HG02938 (cell line): ENCODE measurements at regions not wholly inside any gene's neighbourhood (a gene's known extent, or its start where the extent isn't known, plus 50 kb on each side); places are given as distances from the start of the nearest gene placed in this dataset.
"Not testable (repeated sequence)": the region's sequence is repeated elsewhere in the genome, so short reads cannot be mapped to it uniquely, and the experiment has no call there.

Experiments used
- ATAC-seq: cut with Tn5 transposase; IDR thresholded peaks from one replicate; pipeline ENCODE4 v1.9.1; 2021; ENCODE audit warnings: mild to moderate bottlenecking, moderate library complexity; ENCODE audit not compliant: unreplicated experiment

- peak; percentile 45 for ATAC-seq
Measured at GRCh38 chr3:144431134-144431533, 459.5 kb downstream of the DIPK2A start.

GRCh38 chr3:144433006-144433405 lies 461.4 kb downstream of the DIPK2A start:
- no peak for ATAC-seq

- peak; percentile 48 for ATAC-seq
Measured at GRCh38 chr3:144437989-144438388, 466.4 kb downstream of the DIPK2A start.

- ATAC-seq: no peak
Measured at GRCh38 chr3:144444061-144444460, 472.4 kb downstream of the DIPK2A start.

- ATAC-seq: no peak
Measured at GRCh38 chr3:144444546-144444945, 472.9 kb downstream of the DIPK2A start.

GRCh38 chr3:144455841-144456440 lies 484.3 kb downstream of the DIPK2A start:
- no peak for ATAC-seq

- ATAC-seq: no peak
Measured at GRCh38 chr3:144457758-144458157, 486.1 kb downstream of the DIPK2A start.

- no peak for ATAC-seq
Measured at GRCh38 chr3:144458283-144458682, 486.7 kb downstream of the DIPK2A start.

- ATAC-seq: no peak
Measured at GRCh38 chr3:144462337-144462736, 490.7 kb downstream of the DIPK2A start.

- no peak for ATAC-seq
Measured at GRCh38 chr3:144463911-144464310, 492.3 kb downstream of the DIPK2A start.

- ATAC-seq: no peak
Measured at GRCh38 chr3:144466114-144466513, 494.5 kb downstream of the DIPK2A start.

GRCh38 chr3:144466540-144466939 lies 494.9 kb downstream of the DIPK2A start:
- ATAC-seq: no peak

- ATAC-seq: no peak
Measured at GRCh38 chr3:144470666-144471065, 499.0 kb downstream of the DIPK2A start.

- no peak for ATAC-seq
Measured at GRCh38 chr3:144477593-144477992, 506.0 kb downstream of the DIPK2A start.

- ATAC-seq: no peak
Measured at GRCh38 chr3:144480416-144480919, 508.8 kb downstream of the DIPK2A start.

- ATAC-seq: no peak
Measured at GRCh38 chr3:144482876-144483275, 511.3 kb downstream of the DIPK2A start.

GRCh38 chr3:144487011-144487410 lies 515.4 kb downstream of the DIPK2A start:
- ATAC-seq: no peak

- no peak for ATAC-seq
Measured at GRCh38 chr3:144488927-144489326, 517.3 kb downstream of the DIPK2A start.

GRCh38 chr3:144491333-144491732 lies 519.7 kb downstream of the DIPK2A start:
- no peak for ATAC-seq

- not testable (repeated sequence) for ATAC-seq
Measured at GRCh38 chr3:144494651-144495050, 523.0 kb downstream of the DIPK2A start.

GRCh38 chr3:144496141-144496835 lies 524.7 kb downstream of the DIPK2A start:
- ATAC-seq: no peak

GRCh38 chr3:144497452-144497851 lies 525.8 kb downstream of the DIPK2A start:
- no peak for ATAC-seq
